Esophagus squamous epithelium (tissue), 5 donors: ENCODE measurements at regions not wholly inside any gene's neighbourhood (a gene's known extent, or its start where the extent isn't known, plus 50 kb on each side); places are given as distances from the start of the nearest gene placed in this dataset.

ENCODE experiments used
- DNase-seq: peaks from one replicate; lab custom pipeline; 2025; lab: John Stamatoyannopoulos, UW
- H3K27ac ChIP-seq, 4 donors: fragments of 200-600 bp; sonication (generic); one replicate each; pipeline ENCODE4 v1.5.1; 2016 to 2019; ENCODE audit warnings: mild to moderate bottlenecking in 1 of 4
- H3K27me3 ChIP-seq, 4 donors: fragments of 200-600 bp; sonication (generic); 1 replicate in 3 of 4; 2 replicates in 1 of 4; pipeline versions ENCODE4 v1.5.1 to v1.6.0; 2017 to 2021; ENCODE audit warnings: antibody characterized with exemption in 1 of 4
- H3K36me3 ChIP-seq, 3 donors: fragments of 200-600 bp; sonication (generic); one replicate each; pipeline ENCODE4 v1.5.1; 2016 to 2019
- H3K4me1 ChIP-seq, 3 donors: fragments of 200-600 bp; sonication (generic); one replicate each; pipeline ENCODE4 v1.5.1; 2017 to 2019
- H3K4me3 ChIP-seq, 4 donors: fragments of 200-600 bp; sonication (generic); 1 replicate in 3 of 4; 2 replicates in 1 of 4; pipeline ENCODE4 v1.5.1; 2016 to 2019; ENCODE audit warnings: mild to moderate bottlenecking in 2 of 4, moderate library complexity in 1 of 4
- H3K9me3 ChIP-seq, 3 donors: fragments of 200-600 bp; sonication (generic); one replicate each; pipeline ENCODE4 v1.5.1; 2016 to 2019
- POLR2A ChIP-seq, 4 donors: fragments of 450-650 bp; IDR thresholded peaks; one replicate each; pipeline ENCODE4 v1.6.1; 2017; ENCODE audit warnings: antibody characterized with exemption in 4 of 4, mild to moderate bottlenecking in 4 of 4, moderate library complexity in 3 of 4
- WGBS, 2 donors: methylation state at CpG; one replicate each; pipeline ENCODE4 v1.1.5; 2018; 5-methylcytosine and 5-hydroxymethylcytosine counted together
- intact Hi-C: fragments of 100-400 bp; cut with DNase I; formaldehyde crosslinking; loops from one replicate; pipeline ENCODE4 v1.15.0; 2022
- TF ChIP-seq, protein P1 (sequence below), 6 experiments: fragments of 450-650 bp in 4 of 6; fragments of 200-600 bp in 2 of 6; sonication (generic) in 2 of 6; IDR thresholded peaks; one replicate each; pipeline ENCODE4 v1.5.1; 2016 to 2019; ENCODE audit warnings: antibody characterized with exemption in 6 of 6, mild to moderate bottlenecking in 4 of 6, moderate library complexity in 4 of 6
- donor health status: DM: yes; HTN: yes; CAD: no.

DNA sequence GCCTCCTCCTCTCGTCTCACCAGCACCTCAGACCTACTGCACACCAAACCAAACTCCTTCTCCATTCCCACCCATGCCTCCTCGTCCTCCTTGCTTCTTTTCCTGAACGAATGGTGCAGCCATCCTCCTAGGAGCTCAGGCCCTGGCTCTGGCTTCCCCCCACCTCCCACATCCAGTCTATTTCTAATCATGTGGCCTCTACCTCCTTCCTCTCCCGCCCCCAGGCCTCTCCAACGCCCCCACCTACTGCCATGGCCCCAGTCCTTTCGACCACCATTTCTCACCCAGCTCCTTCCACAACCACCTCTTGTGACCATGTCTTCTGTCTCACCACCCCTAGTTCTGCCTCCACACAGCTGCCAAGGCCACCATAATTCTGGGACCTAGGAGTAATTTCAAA, 127.1 kb downstream of the PJA1 start:
- TF ChIP-seq, protein P1, sequence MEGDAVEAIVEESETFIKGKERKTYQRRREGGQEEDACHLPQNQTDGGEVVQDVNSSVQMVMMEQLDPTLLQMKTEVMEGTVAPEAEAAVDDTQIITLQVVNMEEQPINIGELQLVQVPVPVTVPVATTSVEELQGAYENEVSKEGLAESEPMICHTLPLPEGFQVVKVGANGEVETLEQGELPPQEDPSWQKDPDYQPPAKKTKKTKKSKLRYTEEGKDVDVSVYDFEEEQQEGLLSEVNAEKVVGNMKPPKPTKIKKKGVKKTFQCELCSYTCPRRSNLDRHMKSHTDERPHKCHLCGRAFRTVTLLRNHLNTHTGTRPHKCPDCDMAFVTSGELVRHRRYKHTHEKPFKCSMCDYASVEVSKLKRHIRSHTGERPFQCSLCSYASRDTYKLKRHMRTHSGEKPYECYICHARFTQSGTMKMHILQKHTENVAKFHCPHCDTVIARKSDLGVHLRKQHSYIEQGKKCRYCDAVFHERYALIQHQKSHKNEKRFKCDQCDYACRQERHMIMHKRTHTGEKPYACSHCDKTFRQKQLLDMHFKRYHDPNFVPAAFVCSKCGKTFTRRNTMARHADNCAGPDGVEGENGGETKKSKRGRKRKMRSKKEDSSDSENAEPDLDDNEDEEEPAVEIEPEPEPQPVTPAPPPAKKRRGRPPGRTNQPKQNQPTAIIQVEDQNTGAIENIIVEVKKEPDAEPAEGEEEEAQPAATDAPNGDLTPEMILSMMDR (IDR thresholded peaks at IDR 0.05): no peak
- TF ChIP-seq POLR2A (IDR thresholded peaks at IDR 0.05): no peak
- peaks cover 0 to 3% (median 0%) of the 10 kb centered on the region in 3 donors for H3K4me1 ChIP-seq
- no peaks in the 10 kb centered on the region for H3K27me3 ChIP-seq
- no peak for DNase-seq
- no peak overlapping the region for H3K4me3 ChIP-seq
- no peak overlapping the region for H3K27ac ChIP-seq
- no peaks in the 10 kb centered on the region for H3K9me3 ChIP-seq
- intact Hi-C loops: no loop called here
- H3K36me3 ChIP-seq: no peaks in the 10 kb centered on the region
- 56 to 89% methylated on average over 6 of the region's 6 CpGs for WGBS, 2 donors

GRCh38 chrX:69037786-69038185, 127.5 kb downstream of the PJA1 start:
- no peak overlapping the region for H3K27ac ChIP-seq
- no peak for DNase-seq
- no peaks in the 10 kb centered on the region for H3K36me3 ChIP-seq
- no peak overlapping the region for H3K4me3 ChIP-seq
- no peaks in the 10 kb centered on the region for H3K9me3 ChIP-seq
- intact Hi-C loops: no loop called here
- WGBS, 2 donors: 86% methylated on average over 3 of the region's 3 CpGs; no CpG with 5 or more reads in 1 of the 2 donors
- peaks cover 0 to 3% (median under 1%) of the 10 kb centered on the region in 3 donors for H3K4me1 ChIP-seq
- H3K27me3 ChIP-seq: no peaks in the 10 kb centered on the region
- TF ChIP-seq, protein P1 (IDR thresholded peaks at IDR 0.05): no peak
- no peak for TF ChIP-seq POLR2A (IDR thresholded peaks at IDR 0.05)

DNA sequence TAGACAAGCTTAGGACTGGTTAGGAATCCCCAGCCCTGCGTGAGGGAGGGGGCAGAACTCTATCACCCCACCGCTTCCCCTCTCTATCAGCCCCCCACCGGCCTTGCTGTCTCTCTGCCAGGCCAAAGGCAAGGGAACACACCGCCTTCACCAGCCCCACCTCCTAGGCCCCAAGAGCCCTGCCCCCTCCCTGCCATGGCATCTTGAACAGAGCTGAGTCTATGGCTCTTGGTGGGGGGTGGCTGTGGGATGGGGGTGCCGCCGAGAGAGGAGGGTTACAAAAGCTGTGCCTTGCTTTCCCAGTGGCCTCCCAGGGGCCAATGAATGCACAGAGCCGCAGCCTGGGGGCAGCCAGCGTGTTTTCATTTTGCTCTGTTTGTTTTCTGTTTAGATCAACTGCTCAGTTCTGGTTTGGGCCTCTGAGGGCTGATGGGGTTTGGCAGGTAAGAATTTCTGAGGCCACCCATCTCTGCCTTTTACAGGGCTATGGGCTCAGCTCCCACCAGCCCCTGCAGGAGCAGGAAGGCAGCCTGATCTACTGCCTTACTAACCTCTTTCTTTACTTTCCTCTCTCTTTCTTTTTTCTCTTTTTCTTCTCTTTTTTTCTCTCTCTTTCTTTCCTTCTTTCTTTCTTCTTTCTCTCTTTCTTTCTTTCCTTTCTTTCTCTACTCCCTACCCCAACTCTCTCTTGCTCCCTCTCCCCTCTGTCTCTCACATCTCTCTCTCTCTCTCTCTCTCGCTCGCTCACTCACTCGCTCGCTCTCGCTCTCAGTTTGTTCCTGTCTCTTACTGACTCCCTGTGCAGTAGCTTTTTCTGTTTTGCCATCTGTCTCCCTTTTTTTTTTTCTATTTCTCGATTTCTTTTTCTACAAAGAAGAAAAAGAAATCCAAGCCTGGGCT, 128.3 kb downstream of the PJA1 start:
- WGBS, 2 donors: 71 to 88% methylated on average over 8 to 12 of the region's 14 CpGs
- Histone ChIP-seq H3K9me3 (no peaks in the 10 kb centered on the region), H3K4me1 (peaks cover 0 to 9% (median 3%) of the 10 kb centered on the region in 3 donors), H3K4me3 (no peak overlapping the region), H3K27ac (no peak overlapping the region), H3K36me3 (no peaks in the 10 kb centered on the region), H3K27me3 (no peaks in the 10 kb centered on the region)
- TF ChIP-seq POLR2A (IDR thresholded peaks at IDR 0.05): no peak
- TF ChIP-seq, protein P1 (IDR thresholded peaks at IDR 0.05): no peak
- no peak for DNase-seq
- intact Hi-C loops: no loop called here

- no peak for DNase-seq
- H3K9me3 ChIP-seq: no peaks in the 10 kb centered on the region
- intact Hi-C loops: no loop called here
- no peaks in the 10 kb centered on the region for H3K36me3 ChIP-seq
- 80 to 83% methylated on average over 3 of the region's 6 CpGs for WGBS, 2 donors
- H3K27me3 ChIP-seq: no peaks in the 10 kb centered on the region
- peaks cover 0 to 14% (median 0%) of the 10 kb centered on the region in 3 donors for H3K4me1 ChIP-seq
- TF ChIP-seq POLR2A (IDR thresholded peaks at IDR 0.05): no peak
- TF ChIP-seq, protein P1 (IDR thresholded peaks at IDR 0.05): no peak
- no peak overlapping the region for H3K27ac ChIP-seq
- H3K4me3 ChIP-seq: no peak overlapping the region
Measured at GRCh38 chrX:69034451-69034850, 130.8 kb downstream of the PJA1 start.

- no peak for TF ChIP-seq POLR2A (IDR thresholded peaks at IDR 0.05)
- TF ChIP-seq, protein P1 (IDR thresholded peaks at IDR 0.05): no peak
Measured at GRCh38 chrX:69033936-69034335, 131.3 kb downstream of the PJA1 start.

More at GRCh38 chrX:69033936-69034335, 131.3 kb downstream of the PJA1 start:
- WGBS, 2 donors: no CpG with 5 or more reads among the region's 6 CpGs
- Histone ChIP-seq H3K4me3 (no peak overlapping the region), H3K9me3 (no peaks in the 10 kb centered on the region), H3K36me3 (no peaks in the 10 kb centered on the region), H3K27me3 (no peaks in the 10 kb centered on the region), H3K4me1 (peaks cover 0 to 14% (median 0%) of the 10 kb centered on the region in 3 donors), H3K27ac (no peak overlapping the region)
- DNase-seq: no peak
- intact Hi-C loops: no loop called here
